ENCODE measurements at regions not wholly inside any gene's neighbourhood (a gene's known extent, or its start where the extent isn't known, plus 50 kb on each side); places are given as distances from the start of the nearest gene placed in this dataset.

DNA sequence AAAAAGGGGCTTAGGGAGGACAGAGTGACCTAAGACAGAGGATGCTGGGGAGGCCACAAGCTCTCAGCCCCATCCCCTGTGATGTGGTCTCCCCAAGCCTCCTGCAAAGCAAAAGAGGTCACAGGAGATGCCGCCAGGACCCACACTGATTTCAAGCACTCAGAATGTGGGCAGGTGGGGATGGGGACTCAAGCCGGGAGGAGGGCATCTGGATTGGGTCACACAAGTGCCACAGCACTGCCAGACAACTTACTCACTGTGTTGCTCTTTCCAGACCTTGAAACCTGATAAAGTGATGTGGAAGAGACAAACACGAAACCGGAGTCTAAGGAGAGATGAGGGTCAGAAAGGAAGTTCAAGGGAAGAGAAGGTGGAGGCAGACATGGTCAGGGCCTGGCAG lies 95.7 kb downstream of the TTC32 start:
- TF ChIP-seq TAF1 (IDR thresholded peaks at IDR 0.05; ENCODE audit: borderline replicate concordance, insufficient read depth, low read length) = no peak
- TF ChIP-seq, protein P1, sequence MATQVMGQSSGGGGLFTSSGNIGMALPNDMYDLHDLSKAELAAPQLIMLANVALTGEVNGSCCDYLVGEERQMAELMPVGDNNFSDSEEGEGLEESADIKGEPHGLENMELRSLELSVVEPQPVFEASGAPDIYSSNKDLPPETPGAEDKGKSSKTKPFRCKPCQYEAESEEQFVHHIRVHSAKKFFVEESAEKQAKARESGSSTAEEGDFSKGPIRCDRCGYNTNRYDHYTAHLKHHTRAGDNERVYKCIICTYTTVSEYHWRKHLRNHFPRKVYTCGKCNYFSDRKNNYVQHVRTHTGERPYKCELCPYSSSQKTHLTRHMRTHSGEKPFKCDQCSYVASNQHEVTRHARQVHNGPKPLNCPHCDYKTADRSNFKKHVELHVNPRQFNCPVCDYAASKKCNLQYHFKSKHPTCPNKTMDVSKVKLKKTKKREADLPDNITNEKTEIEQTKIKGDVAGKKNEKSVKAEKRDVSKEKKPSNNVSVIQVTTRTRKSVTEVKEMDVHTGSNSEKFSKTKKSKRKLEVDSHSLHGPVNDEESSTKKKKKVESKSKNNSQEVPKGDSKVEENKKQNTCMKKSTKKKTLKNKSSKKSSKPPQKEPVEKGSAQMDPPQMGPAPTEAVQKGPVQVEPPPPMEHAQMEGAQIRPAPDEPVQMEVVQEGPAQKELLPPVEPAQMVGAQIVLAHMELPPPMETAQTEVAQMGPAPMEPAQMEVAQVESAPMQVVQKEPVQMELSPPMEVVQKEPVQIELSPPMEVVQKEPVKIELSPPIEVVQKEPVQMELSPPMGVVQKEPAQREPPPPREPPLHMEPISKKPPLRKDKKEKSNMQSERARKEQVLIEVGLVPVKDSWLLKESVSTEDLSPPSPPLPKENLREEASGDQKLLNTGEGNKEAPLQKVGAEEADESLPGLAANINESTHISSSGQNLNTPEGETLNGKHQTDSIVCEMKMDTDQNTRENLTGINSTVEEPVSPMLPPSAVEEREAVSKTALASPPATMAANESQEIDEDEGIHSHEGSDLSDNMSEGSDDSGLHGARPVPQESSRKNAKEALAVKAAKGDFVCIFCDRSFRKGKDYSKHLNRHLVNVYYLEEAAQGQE (IDR thresholded peaks at IDR 0.05; ENCODE audit: insufficient read depth in 1 of 2, low read depth in 2 of 2, low read length in 2 of 2) = no peak
- no peak for TF ChIP-seq SIN3A (IDR thresholded peaks at IDR 0.05; ENCODE audit: borderline replicate concordance, insufficient read depth, low read length)
- no peak for TF ChIP-seq FOXP2 (optimal IDR thresholded peaks at IDR 0.05; ENCODE audit: borderline replicate concordance, extremely low read depth, extremely low read length, insufficient read depth)
- TF ChIP-seq POLR2AphosphoS5 (IDR thresholded peaks at IDR 0.05; ENCODE audit: low read depth, low read length) = no peak

GRCh38 chr2:19805266-19805665 lies 96.5 kb downstream of the TTC32 start:
- no peak for TF ChIP-seq FOXP2 (optimal IDR thresholded peaks at IDR 0.05; ENCODE audit: borderline replicate concordance, extremely low read depth, extremely low read length, insufficient read depth)
- no peak for TF ChIP-seq SIN3A (IDR thresholded peaks at IDR 0.05; ENCODE audit: borderline replicate concordance, insufficient read depth, low read length)
- no peak for TF ChIP-seq TAF1 (IDR thresholded peaks at IDR 0.05; ENCODE audit: borderline replicate concordance, insufficient read depth, low read length)
- TF ChIP-seq, protein P1 (IDR thresholded peaks at IDR 0.05; ENCODE audit: insufficient read depth in 1 of 2, low read depth in 2 of 2, low read length in 2 of 2) = no peak
- TF ChIP-seq POLR2AphosphoS5 (IDR thresholded peaks at IDR 0.05; ENCODE audit: low read depth, low read length) = no peak

DNA sequence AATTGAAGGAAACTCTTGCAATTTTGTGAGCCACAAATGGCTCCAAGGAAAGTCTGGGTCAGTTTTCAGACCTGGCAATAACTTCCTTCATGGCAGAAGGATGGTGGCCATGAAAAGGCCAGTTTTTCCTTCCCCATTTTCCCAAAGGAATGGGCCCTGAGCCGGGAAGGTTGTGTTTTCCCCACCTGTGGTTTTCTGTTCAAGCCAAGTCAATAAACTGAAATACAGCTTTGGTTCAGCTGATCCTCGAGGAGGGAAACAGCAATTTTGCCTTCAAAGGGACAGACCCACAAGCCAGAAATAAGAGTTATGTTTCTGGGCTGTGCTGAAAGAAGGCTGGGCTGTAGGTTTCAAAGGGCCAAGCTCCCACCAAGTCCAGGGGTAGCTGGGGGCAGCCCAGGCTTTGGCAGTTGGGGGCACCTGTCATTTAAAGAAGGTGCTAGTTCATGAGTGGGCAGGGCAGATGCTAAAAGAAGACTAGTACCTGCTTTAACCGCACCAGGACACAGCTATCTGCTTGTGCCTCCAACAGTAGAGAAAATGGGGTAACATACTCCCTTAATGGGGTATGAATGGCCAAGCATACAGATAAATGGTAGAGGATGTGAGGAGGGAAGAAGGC lies 97.0 kb downstream of the TTC32 start:
- TF ChIP-seq FOXP2 (optimal IDR thresholded peaks at IDR 0.05; ENCODE audit: borderline replicate concordance, extremely low read depth, extremely low read length, insufficient read depth) = no peak
- TF ChIP-seq POLR2AphosphoS5 (IDR thresholded peaks at IDR 0.05; ENCODE audit: low read depth, low read length) = no peak
- TF ChIP-seq TAF1 (IDR thresholded peaks at IDR 0.05; ENCODE audit: borderline replicate concordance, insufficient read depth, low read length) = no peak
- no peak for TF ChIP-seq SIN3A (IDR thresholded peaks at IDR 0.05; ENCODE audit: borderline replicate concordance, insufficient read depth, low read length)
- TF ChIP-seq, protein P1 (IDR thresholded peaks at IDR 0.05; ENCODE audit: insufficient read depth in 1 of 2, low read depth in 2 of 2, low read length in 2 of 2) = no peak

GRCh38 chr2:19802086-19802841 lies 99.5 kb downstream of the TTC32 start:
- TF ChIP-seq, protein P1 (IDR thresholded peaks at IDR 0.05; ENCODE audit: insufficient read depth in 1 of 2, low read depth in 2 of 2, low read length in 2 of 2) = no peak
- TF ChIP-seq TAF1 (IDR thresholded peaks at IDR 0.05; ENCODE audit: borderline replicate concordance, insufficient read depth, low read length) = no peak
- no peak for TF ChIP-seq SIN3A (IDR thresholded peaks at IDR 0.05; ENCODE audit: borderline replicate concordance, insufficient read depth, low read length)
- TF ChIP-seq FOXP2 (optimal IDR thresholded peaks at IDR 0.05; ENCODE audit: borderline replicate concordance, extremely low read depth, extremely low read length, insufficient read depth) = no peak
- no peak for TF ChIP-seq POLR2AphosphoS5 (IDR thresholded peaks at IDR 0.05; ENCODE audit: low read depth, low read length)

Measured in PFSK-1 (cell line).